GM18499 (cell line): ENCODE measurements at regions not wholly inside any gene's neighbourhood (a gene's known extent, or its start where the extent isn't known, plus 50 kb on each side); places are given as distances from the start of the nearest gene placed in this dataset.
"Not testable (repeated sequence)": the region's sequence is repeated elsewhere in the genome, so short reads cannot be mapped to it uniquely, and the experiment has no call there.

Experiments
- ATAC-seq: cut with Tn5 transposase; IDR thresholded peaks from one replicate; pipeline ENCODE4 v1.9.1; 2021; ENCODE audit warnings: moderate number of reproducible peaks; ENCODE audit not compliant: insufficient read depth, unreplicated experiment

DNA sequence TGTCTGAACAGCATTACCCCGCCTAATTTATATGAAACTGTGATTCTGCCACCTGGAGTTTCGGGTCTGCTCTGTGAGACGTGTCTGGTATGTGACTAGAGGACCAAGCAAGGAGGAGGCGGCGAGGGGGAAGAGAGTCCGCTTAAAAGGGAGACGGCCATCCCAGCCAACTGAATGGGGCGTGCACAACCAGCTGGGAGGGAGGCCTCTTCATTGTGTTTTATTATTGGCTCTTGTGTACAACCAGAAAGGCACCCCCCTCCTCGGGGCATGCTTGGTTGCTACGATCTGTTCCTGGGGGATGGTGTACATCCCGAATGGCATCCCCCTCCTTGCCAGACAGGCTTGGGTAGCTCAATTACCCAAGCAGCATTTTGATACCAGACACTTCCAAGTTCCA, 384.5 kb upstream of the SALL1 start:
- no peak for ATAC-seq

DNA sequence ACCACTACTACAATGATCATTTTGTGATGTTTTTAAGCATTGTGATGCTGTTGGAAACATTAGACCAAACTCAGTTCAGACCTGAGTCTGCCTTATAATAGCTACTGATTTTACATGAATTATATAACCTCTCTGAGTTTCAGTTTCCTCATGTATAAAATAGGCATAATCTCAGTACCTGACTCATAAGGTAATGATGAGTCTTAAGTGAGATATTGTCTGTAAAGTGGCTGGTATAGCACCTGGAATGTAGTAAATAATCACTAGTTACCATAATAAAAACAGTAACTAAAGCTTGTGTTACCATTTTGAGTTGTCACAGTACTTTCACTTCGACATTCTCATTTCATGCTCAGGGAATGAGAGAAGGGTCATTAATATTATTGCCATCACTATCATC, 381.5 kb upstream of the SALL1 start:
- no peak for ATAC-seq

DNA sequence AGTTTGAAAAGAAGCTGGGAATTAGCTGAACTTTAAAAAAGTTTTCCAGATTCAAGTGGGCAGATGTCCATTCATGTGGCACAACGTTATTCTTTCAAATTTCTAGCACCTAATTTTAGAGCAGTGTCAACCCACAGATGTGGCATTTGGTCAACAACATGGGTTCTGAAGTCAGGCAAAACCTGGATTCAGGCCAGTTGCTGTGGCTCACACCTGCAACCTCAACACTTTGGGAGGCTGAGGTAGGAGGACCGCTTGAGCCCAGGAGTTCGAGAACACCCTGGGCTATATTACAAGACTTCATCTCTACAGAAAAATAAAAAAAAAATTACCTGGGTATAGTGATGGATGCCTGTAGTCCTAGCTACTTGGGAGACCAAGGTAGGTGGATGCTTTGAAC, 380.2 kb upstream of the SALL1 start:
- no peak for ATAC-seq

DNA sequence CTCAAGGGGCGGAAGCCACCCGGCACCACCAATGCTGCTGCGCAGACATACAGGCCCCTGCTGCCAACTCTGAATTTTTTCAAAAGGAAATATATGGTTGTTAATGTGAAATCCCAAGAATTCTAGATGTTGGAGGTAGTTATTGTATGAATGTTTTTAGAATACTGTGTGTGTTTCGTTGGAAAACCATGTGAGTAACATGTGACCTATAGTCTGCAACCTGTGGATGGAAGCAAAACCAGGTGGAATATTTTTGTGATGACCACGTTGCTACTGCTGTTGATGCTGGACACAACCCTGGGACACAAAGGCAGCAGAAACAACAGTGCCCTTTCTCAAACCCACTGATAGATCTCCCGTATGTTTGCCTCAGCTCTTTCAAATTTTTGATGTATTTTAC, 376.3 kb upstream of the SALL1 start:
- ATAC-seq: no peak

DNA sequence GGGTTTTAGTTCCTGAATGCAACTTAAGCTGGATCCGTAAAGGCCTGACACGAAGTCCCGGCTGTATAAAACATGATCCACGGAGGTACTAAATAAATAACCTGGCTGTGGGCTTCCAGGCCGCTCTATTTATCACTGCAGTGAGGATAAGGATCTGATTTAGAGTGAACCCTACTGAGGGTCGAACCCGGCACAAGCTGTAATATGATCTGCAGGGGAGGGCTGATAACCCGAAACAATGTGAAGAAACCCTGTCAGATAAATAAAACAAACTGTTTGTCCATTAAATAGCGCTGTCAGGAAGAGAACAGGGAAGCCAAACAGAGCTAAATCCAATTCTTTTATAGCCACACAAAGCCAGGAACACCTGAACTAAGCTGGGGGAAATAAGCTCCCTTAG, 375.6 kb upstream of the SALL1 start:
- no peak for ATAC-seq

DNA sequence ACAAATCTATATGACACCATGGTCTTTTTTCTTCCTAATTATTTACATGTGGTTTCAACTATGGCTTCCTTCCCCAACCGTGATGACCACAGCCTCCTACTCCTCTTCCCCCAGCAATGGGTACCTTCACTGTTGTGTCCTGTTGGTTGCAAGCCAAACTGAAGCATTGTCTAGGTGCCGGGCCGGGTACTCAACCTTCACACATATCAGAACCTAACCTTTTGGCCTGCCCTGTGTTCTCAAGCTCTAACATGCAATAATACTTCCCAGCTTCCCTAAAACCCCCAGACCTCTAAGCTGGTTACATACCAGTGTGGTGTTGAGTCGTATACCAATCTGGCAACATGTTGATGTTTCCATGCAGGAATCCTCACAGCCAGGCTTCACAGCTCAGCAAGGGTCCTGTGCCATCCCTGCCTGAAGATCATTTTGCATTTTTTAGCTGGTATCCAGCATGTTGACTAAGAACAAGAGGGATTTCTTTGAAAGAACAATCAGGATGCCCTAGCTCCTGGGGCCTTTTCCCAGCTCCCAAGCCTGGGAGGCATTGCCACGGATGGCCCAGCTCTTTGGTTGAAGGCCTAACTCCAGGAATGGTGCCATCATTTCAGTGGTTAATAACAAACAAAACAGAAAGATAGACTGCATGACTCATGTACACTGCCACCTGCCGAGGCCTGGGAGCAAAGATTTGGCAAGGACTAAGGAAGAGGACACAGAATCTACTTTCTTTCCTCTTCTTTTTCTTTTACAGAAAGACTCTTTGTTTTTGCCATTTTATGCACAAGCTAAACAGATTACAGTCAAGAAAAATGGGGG, 373.7 kb upstream of the SALL1 start:
- no peak for ATAC-seq

DNA sequence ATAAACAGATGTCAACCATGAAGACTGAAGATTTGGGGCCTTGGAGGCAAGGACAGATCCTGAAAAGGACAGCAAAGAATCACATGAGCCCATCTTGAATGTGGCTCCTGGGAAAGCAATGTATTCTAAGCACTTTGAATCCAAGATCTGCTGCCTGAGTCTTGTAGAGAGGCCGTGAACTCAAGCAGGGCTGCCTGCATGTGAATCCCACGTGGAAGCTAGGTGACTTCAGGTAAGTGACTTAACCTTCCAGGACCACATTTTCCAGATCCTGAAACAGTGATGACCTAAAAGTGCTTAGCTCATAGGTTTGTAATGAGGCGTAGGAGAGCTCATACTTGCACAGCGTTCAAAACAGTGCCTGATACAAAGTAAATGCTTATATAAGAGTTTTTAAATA, 373.0 kb upstream of the SALL1 start:
- ATAC-seq: no peak

DNA sequence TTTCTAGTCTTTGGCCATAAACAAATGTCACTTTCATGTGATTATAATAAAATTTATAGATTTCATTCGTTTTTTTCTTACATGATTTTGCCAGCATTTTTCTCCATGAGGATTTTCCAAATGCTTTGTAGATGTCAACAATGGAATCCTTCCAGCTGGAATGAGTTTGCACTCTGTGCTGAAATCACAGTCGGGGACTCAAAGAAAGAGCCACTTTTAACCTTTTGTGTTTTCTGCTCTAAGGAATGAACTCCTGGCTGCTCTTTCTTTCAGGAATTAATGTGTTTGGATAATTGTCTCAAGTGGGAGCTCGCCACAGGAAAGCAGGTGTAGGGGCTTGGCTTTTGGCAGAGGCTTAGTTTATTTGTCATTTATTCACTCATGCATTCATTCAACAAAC, 372.3 kb upstream of the SALL1 start:
- ATAC-seq: no peak

DNA sequence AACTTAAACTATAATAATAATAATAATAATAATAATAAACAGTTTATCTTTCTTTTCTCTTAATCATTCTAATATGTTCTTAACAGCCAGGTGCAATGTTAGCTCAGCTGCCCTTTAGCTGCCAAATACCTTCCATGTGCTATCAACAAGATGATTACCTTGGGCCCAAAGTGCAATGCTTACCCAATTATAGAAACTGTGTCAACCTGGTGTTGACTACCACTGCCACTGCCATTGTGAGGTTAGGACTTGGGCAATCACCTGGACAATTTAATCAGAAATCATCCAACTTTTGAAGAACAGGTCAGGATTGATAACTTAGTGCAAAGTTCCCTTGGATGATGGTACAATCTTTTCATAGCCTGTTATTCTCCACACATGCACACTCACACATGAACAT, 371.8 kb upstream of the SALL1 start:
- ATAC-seq: no peak

DNA sequence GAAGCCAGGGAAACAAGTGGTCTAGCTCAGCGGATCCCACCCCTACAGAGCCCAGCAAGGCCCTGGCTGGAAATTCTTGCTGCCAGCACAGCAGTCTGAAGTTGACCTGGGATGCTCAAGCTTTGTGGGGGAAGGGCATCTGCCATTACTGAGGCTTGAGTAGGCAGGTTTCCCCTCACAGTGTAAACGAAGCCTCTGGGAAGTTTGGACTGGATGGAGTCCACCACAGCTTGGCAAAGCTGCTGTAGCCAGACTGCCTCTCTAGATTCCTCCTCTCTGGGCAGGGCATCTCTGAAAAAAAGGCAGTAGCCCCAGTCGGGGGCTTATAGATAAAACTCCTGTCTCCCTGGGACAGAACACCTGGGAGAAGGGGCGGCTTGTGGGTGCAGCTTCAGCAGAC, 365.9 kb upstream of the SALL1 start:
- not testable (repeated sequence) for ATAC-seq

DNA sequence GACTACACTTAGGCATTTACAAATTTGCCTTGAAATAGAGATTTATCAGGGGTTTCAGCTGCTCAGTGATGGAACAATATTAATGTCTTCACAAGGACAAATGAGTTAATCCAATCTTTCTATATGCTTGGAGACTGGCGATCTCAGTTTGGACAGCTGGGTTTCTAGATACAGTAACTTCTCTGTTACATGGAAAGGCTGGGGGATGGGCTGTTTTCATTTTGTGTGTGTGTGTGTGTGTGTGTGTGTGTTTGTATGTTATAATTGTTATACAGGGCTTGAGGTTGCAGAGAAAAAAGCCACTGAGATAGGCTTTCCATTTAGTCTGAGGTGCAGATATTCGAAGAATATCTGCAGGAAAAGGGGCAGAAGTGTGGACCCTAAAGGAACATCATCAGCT, 359.3 kb upstream of the SALL1 start:
- no peak for ATAC-seq

DNA sequence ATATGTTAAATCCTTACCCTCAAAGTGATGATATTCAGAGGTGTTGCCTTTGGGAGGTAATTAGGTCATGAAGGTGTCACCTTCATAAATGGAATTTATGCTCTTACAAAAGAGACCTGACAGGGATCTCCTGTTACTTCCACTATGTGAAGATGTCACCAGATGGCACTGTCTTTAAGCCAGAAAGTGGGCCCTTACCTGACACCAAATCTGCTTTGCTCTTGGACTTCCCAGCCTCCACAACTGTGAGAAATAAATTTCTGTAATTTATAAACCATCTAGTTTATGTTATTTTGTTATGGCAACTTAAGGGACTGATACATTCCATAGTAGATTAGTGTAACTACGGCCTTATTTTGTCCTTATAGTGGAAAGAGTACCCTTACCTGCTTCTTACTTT, 358.3 kb upstream of the SALL1 start:
- no peak for ATAC-seq

DNA sequence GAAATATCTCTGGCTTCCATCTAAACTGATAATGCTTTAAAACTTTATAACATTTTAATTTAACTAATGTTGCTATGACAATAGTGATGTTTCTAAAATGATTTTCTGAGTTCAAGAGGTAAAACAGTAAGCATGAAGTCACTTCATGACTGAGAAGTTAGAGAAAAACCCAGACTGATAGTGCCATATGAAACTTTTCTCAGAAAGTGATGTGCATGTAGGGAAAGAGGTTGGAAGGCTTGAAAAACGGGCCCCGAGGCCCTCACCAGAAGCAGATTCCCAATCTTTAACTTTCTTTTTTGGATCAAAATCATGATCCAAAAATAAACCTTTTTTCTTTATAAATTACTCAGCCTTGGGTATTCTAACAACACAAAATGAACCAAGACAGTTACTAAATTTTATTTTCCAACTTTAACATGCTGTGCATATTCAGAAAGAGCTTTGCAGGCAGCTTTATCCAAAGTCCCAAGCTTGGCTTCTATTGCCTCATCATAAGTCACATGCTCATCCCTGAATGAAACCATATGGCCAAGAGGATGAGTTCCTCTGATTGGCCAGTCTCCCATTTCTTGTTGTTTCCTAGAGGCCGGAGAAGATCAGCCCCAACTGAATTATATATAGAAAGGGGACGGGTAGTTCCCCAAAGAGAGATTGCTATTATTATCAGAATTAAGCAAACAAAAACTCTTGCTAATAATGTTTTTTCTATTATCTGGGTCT, 357.6 kb upstream of the SALL1 start:
- no peak for ATAC-seq

DNA sequence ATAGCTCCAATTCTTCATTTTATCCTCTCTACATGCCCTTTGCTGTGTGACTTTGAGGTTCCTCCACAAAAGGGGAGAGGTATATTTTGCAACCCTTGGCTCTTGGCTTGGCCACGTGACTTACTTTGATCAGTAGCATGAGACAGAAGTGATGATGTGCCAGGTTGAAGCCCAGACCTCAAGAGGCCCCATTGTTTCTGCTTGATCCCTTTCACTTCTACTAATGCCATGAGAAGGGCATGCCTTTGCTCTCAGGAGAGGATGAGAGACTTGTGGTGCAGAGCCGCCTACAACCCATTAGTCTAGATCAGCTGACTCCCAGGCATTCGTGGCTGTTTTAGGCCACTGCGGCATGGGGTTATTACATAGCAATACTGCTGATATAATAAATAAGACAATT, 356.2 kb upstream of the SALL1 start:
- ATAC-seq: no peak

DNA sequence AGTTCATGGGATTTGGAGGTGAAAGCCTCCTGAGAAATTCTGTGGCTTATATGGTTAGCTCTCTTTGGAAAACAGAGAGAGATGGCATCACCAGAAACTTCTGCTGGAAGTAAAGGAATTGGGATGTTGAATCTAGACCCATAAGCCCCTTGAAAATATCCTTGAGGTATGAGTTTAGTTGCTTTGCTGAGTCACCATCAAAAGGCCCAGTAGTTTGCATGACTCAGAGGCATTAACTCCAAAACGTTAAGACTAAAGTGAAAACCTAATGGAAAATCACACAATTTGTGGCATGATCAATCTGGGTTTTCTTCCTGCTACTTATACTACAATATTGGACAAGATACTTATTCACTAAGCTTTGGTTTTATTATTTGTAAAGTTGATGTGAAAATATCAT, 349.2 kb upstream of the SALL1 start:
- ATAC-seq: no peak

DNA sequence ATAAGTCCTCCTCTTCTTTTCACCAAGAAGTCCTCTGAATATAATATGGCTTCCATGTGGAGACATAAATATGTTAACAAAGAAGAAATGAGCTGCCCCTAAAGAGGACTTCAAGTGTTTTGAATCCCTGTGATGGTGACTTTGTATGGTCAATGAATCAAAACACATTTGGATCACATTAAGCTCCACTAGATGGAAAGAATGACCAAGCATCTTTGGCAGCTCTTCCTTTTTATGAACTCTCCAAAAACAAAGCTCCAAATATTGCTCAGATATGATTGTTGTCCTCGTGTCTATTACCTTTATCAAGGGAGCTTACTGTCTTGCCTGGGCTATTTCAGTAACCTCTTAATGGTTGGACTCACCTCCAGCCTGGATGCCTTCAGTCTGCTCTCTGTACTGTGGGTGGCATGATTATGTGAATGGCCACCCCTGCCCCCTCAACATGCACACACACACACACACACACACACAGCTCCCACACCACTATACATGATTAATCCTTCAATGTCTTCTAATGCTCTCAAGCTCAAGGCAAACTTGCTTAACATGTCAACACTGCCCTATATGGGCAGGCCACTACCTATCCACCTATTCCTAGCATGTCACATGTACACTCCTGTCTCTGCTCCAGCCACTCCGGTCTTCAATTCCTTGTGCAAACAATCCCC, 346.6 kb upstream of the SALL1 start:
- no peak for ATAC-seq

DNA sequence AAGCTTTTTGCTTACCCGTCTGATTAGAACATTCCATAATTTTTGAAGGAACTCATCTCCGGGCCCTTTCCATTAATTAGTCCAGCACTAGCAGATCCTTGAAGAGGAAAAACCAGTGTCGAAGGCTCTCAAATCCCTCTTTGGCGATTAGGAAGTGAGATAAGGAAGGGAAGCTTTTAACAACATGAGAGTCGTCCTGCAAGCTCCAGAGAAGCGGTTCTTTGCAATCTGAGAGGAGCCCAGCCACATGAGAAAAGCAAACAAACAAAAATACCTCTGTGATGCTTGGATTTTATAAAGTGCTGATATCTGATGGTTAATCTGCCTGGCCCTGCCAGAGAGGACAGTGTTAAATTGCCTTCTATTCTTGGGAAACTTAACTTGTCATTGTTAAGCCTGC, 339.8 kb upstream of the SALL1 start:
- no peak for ATAC-seq

DNA sequence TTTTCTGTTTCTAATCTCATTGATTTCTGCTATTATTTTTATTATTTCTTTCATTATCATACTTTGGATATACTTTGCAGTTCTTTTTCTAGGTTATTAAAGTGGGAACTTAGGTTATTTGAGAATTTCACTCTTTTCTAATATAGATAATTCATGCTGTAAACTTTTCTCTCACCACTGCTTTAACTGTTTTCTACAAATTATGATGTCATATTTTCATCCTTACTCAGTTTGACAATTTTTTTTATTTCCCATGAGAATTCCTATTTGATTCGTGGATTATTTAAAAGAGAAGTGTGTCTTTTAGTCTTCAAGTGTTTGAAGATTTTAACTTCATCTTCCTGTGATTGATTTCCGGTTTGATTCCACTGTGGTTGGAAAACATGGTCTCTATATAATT, 336.8 kb upstream of the SALL1 start:
- no peak for ATAC-seq

DNA sequence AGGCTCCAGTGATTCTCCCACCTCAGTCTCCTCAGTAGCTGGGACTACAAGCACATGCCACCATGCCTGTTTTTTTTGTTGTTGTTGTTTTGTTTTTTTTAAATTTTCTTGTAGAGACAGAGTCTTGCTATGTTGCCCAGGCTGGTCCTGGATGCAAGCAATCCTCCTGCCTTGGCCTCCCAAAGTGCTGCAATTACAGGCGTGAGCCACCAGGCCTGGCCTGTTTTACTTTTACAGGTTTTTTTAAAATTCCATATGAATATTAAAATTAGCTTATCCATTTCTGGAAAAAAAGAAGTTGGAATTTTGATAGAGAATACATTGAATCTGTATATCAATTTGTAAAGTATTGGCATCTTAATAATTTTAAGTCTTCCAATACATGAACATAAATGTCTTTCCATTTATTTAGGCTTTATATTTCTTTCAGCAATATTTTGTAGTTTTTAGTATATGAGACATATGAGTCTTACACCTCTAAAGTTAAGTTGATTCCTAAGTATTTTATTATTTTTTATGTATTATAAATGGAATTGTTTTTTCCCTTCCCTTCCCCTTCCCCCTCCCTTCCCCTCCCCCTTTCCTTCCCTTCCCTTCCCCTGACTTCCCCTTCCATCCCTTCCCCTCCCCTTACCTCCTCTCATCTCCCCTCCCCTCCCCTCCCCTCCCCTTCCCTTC, 323.5 kb upstream of the SALL1 start:
- no peak for ATAC-seq

DNA sequence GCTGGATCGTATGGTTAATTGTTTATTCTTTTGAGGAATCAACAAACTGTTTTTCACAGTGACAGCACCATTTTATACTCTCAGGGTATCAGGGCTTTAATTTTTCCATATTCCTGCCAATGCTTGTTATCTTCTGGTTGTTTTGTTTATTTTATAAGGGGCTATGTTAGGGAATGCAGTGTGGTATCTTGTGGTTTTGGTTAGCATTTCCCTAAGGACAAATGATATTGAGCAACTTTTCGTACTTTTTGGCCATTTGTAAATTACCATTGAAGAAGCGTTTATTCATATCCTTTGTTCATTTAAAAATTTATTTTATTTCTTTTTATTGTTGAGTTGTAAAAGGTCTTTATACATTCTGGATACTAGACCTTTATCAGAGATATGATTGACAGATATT, 322.0 kb upstream of the SALL1 start:
- no peak for ATAC-seq

DNA sequence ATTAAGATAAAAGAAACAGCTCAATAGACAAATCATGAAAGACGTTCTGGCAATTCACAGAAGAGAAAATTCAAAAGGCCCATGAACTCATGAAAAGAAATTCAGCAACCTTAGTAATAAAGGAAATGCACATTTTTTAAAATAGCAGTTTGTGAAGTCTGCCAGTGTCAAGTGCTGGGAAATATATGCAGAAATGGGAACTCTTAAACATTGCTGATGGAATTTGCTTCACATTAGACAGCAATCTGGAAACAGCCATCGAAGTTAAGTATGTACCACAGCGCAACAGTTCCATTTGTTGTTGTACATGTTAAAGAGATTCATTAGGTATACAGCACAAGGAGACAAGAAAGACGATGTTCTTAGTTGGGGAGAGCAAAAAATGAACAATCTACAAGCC, 319.4 kb upstream of the SALL1 start:
- no peak for ATAC-seq
